GM12874 (cell line): ENCODE measurements at regions not wholly inside any gene's neighbourhood (a gene's known extent, or its start where the extent isn't known, plus 50 kb on each side); places are given as distances from the start of the nearest gene placed in this dataset.

Experiments
- TF ChIP-seq, protein P1 (sequence below): IDR thresholded peaks from 2 replicates; pipeline ENCODE4 v1.5.1; 2011; ENCODE audit warnings: low read depth, mild to moderate bottlenecking, control low read depth, low read length, moderate library complexity; ENCODE audit not compliant: insufficient read depth

DNA sequence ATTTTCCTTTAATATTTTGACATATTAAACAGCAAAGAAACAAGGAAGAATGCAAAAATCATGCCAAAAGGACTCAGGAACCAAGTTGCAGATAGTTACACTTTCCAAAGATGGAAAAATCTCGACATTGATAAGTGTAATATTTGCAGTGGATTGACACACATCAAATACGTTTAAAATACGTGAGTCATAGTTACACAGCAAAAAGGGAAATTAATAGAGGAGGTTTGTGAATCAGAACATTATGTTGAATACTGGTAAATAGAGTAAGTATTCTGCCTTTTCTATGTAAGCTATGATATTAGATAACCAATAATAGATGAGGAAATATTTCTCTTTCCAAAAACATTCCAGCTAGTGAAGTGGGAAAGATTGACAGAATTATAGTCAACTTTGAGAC lies 1761.3 kb upstream of the IGFBP7 start:
- TF ChIP-seq, protein P1, sequence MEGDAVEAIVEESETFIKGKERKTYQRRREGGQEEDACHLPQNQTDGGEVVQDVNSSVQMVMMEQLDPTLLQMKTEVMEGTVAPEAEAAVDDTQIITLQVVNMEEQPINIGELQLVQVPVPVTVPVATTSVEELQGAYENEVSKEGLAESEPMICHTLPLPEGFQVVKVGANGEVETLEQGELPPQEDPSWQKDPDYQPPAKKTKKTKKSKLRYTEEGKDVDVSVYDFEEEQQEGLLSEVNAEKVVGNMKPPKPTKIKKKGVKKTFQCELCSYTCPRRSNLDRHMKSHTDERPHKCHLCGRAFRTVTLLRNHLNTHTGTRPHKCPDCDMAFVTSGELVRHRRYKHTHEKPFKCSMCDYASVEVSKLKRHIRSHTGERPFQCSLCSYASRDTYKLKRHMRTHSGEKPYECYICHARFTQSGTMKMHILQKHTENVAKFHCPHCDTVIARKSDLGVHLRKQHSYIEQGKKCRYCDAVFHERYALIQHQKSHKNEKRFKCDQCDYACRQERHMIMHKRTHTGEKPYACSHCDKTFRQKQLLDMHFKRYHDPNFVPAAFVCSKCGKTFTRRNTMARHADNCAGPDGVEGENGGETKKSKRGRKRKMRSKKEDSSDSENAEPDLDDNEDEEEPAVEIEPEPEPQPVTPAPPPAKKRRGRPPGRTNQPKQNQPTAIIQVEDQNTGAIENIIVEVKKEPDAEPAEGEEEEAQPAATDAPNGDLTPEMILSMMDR, result no peak

DNA sequence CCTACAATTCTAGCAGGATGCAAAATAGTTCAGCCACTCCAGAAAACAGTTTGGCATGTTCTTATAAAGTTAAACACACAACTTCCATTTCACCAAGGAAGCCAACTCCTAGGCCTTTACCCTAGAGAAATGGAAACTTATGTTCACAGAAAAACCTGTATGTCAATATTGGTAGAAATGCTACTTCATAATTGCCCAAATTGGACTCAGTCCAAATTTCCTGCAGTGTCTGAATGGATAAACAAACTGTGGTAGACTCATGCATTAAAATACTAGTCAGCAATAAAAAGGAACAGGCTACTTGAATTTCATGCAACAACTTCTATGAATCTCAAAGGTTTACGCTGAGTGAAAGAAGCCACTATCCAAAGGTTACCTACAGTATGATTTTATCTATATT lies 1738.8 kb upstream of the IGFBP7 start:
- TF ChIP-seq, protein P1, result no peak

DNA sequence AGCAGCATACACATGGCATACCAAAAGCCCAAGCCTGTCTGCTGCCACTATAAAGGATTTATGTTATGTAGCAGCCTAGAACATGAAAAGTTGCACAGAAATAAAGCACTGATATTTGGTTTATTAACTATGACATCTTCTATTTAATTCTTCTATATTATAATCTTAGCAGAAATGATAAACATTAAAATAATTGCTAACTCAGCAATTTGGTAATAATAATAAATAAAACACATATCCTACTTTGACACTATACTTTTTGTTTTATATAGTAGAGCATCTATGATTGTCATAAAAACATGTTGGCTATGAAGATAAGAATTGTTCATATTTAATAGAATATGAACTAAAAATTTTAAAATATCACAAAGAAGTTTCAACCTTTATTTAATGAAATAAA lies 1733.3 kb upstream of the IGFBP7 start:
- TF ChIP-seq, protein P1, result no peak

DNA sequence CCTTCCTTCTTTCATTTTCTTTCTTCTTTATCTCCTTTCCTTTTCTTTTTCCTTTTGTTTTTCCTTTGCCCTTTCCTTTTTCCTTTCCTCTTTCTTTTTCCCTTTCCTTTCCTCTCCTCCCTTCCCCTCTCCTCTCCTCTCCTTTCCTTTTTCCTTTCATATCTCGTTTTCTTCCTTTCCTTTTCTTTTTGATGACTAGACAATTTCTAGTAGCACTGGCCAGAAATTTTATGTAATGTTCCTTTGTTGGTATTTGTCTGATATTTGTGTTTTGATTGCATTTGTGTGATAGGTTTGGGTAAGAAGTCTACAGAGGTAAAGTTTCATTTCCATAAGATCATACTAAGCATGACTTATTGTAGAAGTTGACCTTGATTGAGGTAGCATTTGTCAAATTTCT lies 1722.9 kb upstream of the IGFBP7 start:
- TF ChIP-seq, protein P1, result no peak

DNA sequence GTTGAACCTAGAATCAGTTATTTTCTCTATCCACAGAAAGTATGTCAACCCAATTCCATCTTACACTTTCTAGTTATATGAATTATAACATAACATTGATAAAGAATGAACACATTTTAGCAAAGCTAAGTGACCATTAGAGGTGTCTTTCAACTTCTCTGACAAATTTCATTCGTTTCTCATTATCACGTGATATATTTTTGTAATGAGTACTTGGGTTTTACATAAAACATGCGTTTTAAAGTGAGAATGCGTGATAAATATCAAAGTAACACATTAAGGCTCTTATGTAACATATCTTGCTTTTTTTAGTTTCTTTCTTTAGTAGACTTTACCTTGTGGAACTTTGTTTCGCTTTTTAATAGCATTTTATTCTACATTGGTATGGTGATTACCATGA lies 1715.1 kb upstream of the IGFBP7 start:
- TF ChIP-seq, protein P1, result no peak

DNA sequence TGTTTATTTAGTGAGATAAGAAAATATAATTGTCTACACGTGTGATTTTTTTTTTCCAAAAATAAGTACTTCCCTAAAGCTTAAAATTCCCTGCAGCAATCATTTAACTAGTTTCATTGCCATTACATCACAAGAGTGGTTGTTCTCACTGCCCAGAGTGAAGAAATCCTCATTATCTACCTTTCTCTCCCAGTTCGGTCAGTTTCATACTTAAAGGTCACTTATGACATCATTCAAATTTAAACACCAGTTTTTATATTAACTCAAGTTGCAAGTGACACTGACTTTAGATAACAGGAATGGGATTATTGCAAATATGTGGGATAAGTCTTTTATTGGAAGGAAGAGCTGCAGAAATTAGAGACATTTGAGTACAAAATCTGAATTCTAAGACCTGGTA lies 1699.8 kb upstream of the IGFBP7 start:
- TF ChIP-seq, protein P1, result no peak

DNA sequence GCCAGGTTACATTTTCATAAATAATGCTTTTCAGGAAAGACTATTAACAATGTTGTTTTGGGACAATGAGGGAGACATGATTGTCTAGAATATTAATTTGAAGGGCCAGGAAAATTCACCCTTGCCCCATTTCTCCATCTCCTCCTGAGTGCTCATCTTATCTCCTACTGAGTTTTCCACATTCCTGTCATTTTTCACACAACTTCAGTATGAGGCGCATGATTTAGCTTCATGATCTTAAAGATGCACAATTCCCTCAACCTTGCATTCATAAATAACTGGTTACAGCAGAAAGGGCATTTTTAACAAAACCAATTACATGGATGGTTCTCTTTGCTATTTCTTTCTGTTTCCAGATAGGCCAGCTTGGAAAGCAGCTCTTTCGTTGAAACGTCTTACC lies 1699.2 kb upstream of the IGFBP7 start:
- TF ChIP-seq, protein P1, result no peak

DNA sequence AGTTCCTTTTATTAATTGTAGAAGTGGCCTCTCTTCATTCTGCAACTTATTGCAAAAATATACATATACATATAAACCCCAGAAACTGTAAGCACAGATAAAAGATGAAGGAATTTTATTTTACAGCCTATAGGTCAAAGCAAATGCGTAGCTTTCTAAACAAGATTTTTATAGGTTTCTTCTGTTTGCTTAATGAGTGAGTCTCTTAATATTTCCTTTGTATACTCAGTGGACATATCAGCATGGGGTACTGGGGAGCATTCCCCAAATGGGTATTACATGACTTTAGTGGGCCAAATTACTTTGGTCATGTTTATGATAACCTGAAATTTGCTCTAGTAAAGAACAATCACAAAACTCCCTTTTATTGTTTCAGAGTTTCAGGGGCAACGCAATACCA lies 1698.6 kb upstream of the IGFBP7 start:
- TF ChIP-seq, protein P1, result no peak
